Right ventricle myocardium inferior (tissue), 1 donor: ENCODE measurements at regions not wholly inside any gene's neighbourhood (a gene's known extent, or its start where the extent isn't known, plus 50 kb on each side); places are given as distances from the start of the nearest gene placed in this dataset.
A peak's percentile ranks its signal among the peaks of the same experiment; 100 is the strongest.
"Not testable (repeated sequence)": the region's sequence is repeated elsewhere in the genome, so short reads cannot be mapped to it uniquely, and the experiment has no call there.

Source experiments
- ATAC-seq: fragments of 200-7000 bp; cut with Tn5 transposase; one replicate; pipeline ENCODE4 v1.9.1; 2020; ENCODE audit warnings: mild to moderate bottlenecking, moderate library complexity
- DNase-seq: peaks from one replicate; pipeline ENCODE4 v3.0.0; 2021; ENCODE audit errors: missing footprints
- intact Hi-C: fragments of 100-400 bp; cut with DNase I; formaldehyde crosslinking; loops from one replicate; pipeline ENCODE4 v1.11.0; 2022
- donor health status: DM: no; HTN: yes; CAD: no; lungs with severe emphysema.

GRCh38 chr9:102237094-102237493, 498.6 kb upstream of the GRIN3A start:
- intact Hi-C loops = no loop called here
- ATAC-seq = no peak
- no peak for DNase-seq

- intact Hi-C loops, DNase-seq, ATAC-seq: not testable (repeated sequence)
These were observed 489.0 kb upstream of the GRIN3A start for GRCh38 chr9:102227416-102227815.

- ATAC-seq (no peak), DNase-seq (no peak)
- intact Hi-C loops = no loop called here
These were observed 487.5 kb upstream of the GRIN3A start for GRCh38 chr9:102225841-102226441.

GRCh38 chr9:102223320-102224136, 485.1 kb upstream of the GRIN3A start:
- ATAC-seq, intact Hi-C loops: not testable (repeated sequence)

GRCh38 chr9:102209176-102209575, 470.7 kb upstream of the GRIN3A start:
- ATAC-seq (no peak), DNase-seq (no peak)
- intact Hi-C loops = no loop called here

More at GRCh38 chr9:102223320-102224136, 485.1 kb upstream of the GRIN3A start:
- not testable (repeated sequence) for DNase-seq

- DNase-seq (no peak), ATAC-seq (no peak)
- intact Hi-C loops = no loop called here
These were observed 468.0 kb upstream of the GRIN3A start for GRCh38 chr9:102206432-102206831.

- DNase-seq = no peak
- no peak for ATAC-seq
- intact Hi-C loops = no loop called here
These were observed 466.8 kb upstream of the GRIN3A start for GRCh38 chr9:102205251-102205650.

- intact Hi-C loops = no loop called here
- ATAC-seq = no peak
- no peak for DNase-seq
These were observed 463.7 kb upstream of the GRIN3A start for GRCh38 chr9:102202126-102202525.

- DNase-seq = no peak
- no peak for ATAC-seq
- intact Hi-C loops = loop anchor here (10.0 kb wide), 1 partner anchor 1889 kb away; no protein-coding TSS in a partner anchor
These were observed 447.5 kb upstream of the GRIN3A start for GRCh38 chr9:102185962-102186361.

GRCh38 chr9:102185371-102185770, 446.9 kb upstream of the GRIN3A start:
- DNase-seq (no peak), ATAC-seq (peak; percentile 80)
- intact Hi-C loops = loop anchor here (10.0 kb wide), 1 partner anchor 1889 kb away; no protein-coding TSS in a partner anchor

- no peak for DNase-seq
These were observed 440.4 kb upstream of the GRIN3A start for GRCh38 chr9:102178811-102179210.

GRCh38 chr9:102174202-102174601, 435.8 kb upstream of the GRIN3A start:
- DNase-seq, ATAC-seq, intact Hi-C loops: not testable (repeated sequence)

More at GRCh38 chr9:102178811-102179210, 440.4 kb upstream of the GRIN3A start:
- intact Hi-C loops = no loop called here
- ATAC-seq = no peak

- ATAC-seq (no peak), DNase-seq (no peak)
- intact Hi-C loops = no loop called here
These were observed 425.8 kb upstream of the GRIN3A start for GRCh38 chr9:102164247-102164646.

- DNase-seq, intact Hi-C loops, ATAC-seq: not testable (repeated sequence)
These were observed 414.6 kb upstream of the GRIN3A start for GRCh38 chr9:102153081-102153480.

- DNase-seq (no peak), ATAC-seq (no peak)
- intact Hi-C loops = no loop called here
These were observed 397.3 kb upstream of the GRIN3A start for GRCh38 chr9:102135768-102136167.

- intact Hi-C loops = no loop called here
- DNase-seq (no peak), ATAC-seq (no peak)
These were observed 386.0 kb upstream of the GRIN3A start for GRCh38 chr9:102124465-102124864.

- no peak for DNase-seq
- intact Hi-C loops = no loop called here
- ATAC-seq = no peak
These were observed 376.1 kb upstream of the GRIN3A start for GRCh38 chr9:102114557-102114956.

- ATAC-seq = no peak
- no peak for DNase-seq
- intact Hi-C loops = no loop called here
These were observed 374.7 kb upstream of the GRIN3A start for GRCh38 chr9:102113191-102113590.

- DNase-seq = no peak
- no peak for ATAC-seq
- intact Hi-C loops = no loop called here
These were observed 368.0 kb upstream of the GRIN3A start for GRCh38 chr9:102106439-102106838.

- intact Hi-C loops = no loop called here
- ATAC-seq (no peak), DNase-seq (no peak)
These were observed 363.3 kb upstream of the GRIN3A start for GRCh38 chr9:102101723-102102122.
